Fibroblast of skin of right quadriceps (primary cell): ENCODE measurements at regions not wholly inside any gene's neighbourhood (a gene's known extent, or its start where the extent isn't known, plus 50 kb on each side); places are given as distances from the start of the nearest gene placed in this dataset.
"Not testable (repeated sequence)": the region's sequence is repeated elsewhere in the genome, so short reads cannot be mapped to it uniquely, and the experiment has no call there.

Source experiments
- DNase-seq: peaks from one replicate; pipeline ENCODE4 v3.0.0-alpha.2; 2013

DNA sequence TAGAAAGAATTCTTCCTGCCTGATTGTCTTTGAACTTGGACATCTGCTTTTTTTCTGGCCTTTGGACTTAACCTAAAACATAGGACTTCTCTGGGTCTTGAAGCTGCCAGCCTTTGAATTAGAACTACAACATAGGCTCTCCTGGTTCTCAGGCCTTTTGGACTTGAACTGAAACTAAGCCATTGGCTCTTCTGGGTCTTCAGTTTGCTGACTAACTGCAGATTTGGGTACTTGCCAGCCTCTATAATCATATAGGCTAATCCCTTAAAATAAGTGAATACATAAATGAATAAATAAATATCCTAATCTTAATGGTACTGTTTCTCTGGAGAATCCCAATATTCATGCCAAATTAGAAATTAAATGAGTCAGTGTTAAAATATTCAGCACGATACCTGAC lies 473.4 kb upstream of the PAPPA start:
- peak; percentile 29 for DNase-seq

DNA sequence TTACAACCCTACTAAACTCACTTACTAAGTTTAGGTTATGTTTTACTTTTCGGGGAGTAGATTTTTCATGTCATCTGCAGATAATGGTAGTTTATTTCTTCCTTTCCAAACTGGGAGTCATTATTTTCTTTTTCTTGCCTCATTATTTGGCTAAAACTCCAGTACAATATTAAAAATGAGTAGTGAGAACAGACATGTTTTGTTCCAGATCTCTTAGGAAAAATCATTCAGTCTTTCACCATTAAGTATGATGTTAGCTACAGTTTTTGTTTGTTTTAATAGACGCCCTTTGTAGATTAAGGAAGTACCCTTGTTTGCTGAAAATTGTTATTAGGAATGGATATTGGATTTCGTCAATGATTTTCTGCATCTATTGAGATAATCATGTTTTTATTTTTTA lies 472.0 kb upstream of the PAPPA start:
- DNase-seq = no peak

DNA sequence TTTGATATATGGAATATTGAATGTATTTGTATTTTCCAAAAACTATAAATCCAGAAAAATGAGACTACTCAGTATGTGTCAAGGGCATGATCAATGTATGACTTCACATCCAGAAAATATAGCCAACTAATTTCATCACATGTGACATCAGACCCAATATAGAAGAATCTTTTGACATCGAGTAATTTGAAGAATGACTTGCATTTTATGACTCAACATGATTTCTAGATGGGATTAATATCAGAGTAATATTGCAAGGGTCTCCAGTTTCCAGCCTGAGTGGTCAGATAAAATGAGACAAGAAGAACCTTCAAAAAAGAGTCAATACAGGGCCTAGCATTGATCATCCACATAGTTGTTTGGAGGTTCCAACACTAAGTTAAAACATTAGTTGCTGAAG lies 467.5 kb upstream of the PAPPA start:
- DNase-seq = no peak

DNA sequence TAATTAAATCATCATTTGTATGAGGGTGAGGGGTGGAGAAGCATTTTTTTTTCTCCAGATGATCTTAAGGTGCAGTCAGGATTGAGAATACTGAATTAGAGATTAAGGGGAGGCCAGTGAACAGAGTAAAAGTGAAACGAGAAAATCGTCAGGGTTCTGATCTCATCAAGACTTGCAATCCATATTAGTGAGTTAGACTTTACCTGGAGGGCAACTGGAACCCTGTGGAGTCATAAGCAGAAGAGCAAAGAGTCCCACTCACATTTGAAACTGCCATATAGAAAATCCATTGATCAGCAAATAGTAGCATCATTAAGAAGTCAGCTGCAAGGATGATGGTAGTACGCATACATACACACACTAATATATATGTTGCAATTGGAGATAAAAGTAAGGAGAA lies 466.2 kb upstream of the PAPPA start:
- DNase-seq = no peak

DNA sequence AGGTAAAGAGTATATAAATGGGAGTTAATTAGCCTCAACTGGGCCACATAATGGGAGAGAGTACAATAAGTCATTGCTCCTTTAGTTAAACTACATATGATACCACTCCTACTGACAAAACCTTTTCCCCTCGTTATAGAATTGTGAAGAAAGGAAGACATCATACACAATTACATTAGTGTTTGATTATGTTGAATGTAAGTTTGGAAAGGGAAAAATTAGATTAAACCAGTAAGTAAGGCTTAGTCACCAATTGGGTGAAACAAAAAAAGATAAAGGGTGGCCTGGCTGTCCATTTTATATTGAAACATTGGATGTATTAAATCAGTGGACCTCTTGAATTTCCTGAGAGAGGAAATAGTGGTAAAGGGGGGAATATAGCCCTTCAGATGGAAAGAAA lies 464.3 kb upstream of the PAPPA start:
- DNase-seq = no peak

DNA sequence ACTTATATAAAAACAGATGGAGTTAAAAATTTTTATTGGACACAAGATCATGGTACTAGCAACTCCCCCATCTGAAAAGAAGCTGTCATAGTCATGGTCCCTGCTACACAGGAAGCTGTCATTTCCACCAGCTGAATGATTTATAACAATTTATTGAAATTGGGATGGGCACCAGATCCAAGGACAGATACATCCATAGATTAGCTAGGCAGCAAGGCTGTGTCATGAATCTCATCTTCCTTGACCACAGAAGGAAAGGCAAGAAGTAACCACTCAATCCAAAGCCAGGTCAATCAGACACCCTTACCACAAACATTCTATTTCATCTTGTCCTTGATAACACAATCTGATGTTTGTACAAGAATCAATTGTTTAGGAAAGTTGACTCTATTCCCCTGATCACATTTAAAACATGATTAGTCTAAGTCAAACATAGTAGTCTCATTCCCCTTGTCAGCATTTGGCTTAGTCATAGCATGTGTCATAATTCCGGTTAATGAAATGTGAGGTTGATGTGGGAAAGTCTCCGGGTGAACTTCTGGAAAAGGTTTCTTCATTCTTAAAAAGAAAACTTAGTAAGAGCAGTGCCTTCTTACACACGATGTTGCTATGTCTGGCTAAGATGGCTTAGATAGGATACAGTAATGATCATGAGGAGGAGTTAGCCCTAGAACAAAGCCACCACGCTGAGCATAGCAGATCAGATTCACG lies 462.6 kb upstream of the PAPPA start:
- DNase-seq = peak; percentile 100

DNA sequence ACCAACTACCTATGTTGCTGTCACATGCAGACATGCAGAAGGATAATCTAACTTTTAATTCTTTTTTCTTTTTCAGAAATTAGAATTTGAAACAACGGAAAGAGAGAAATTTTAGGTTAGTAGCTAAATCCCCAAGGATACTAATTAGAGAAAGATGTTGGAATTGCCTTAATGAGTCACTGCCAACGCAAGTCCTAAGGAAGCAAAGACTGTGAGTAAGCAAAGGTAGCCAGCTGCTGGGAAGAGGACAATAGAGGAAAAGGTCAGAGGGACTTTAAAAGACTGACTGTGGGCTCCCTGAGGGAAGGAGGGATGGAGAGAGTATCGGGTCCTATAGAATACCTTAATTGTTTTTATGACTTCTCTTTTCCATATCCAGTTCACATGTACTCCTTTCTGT lies 461.9 kb upstream of the PAPPA start:
- peak; percentile 92 for DNase-seq

DNA sequence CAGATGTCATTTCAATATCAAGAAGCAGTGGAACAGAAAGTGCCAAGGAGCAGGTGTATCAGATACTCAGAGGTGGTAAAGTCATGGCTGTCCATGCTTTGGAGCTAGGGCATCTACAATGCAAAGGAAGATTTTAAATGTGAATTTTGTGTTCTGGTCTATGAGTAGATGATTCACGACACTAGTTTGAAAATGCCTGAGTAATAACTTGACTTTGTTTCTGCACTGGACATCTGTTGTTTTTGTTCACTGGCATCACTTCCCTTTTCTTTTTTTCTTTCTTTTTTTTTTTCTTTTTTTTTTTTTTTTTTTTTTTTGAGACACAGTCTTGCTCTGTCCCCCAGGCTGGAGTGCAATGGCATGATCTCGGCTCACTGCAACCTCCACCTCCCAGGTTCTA lies 460.7 kb upstream of the PAPPA start:
- DNase-seq = not testable (repeated sequence)

DNA sequence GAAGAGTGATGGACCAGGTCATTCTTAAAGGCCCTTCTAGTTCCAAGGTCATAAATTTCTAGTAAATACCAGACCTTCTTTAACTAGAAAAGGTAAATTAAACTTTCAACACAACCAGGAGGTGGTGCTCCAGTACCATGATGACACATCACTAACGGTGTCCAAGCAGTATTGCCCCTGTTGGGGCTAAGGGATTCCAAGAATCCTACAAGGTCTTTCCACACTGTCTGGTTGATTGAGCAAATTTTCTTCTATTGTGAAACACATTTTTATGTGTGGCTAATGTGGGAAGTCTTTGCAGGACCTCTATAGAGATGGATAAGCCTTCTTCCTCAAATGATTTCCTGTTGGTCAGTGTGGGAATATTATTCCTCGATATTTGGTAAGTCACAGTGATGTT lies 459.6 kb upstream of the PAPPA start:
- DNase-seq = peak; percentile 96

DNA sequence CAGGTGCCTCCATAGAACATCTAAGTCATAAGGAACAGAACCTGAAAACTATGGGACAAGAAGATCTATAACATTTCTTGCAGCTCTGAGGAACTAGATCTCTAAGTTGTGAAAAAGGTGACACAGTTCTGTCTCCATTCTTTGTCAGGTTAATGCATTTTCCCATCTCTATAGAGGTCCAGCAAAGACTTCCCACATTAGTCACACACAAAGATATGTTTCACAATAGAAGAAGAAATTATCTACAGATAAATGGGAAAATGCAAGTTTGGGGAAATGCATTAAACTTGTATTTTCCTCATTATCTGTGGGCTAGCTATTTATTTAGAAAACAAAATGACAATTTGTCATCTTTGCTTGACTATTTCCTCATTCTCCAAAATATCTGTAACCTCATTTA lies 458.6 kb upstream of the PAPPA start:
- peak; percentile 39 for DNase-seq

DNA sequence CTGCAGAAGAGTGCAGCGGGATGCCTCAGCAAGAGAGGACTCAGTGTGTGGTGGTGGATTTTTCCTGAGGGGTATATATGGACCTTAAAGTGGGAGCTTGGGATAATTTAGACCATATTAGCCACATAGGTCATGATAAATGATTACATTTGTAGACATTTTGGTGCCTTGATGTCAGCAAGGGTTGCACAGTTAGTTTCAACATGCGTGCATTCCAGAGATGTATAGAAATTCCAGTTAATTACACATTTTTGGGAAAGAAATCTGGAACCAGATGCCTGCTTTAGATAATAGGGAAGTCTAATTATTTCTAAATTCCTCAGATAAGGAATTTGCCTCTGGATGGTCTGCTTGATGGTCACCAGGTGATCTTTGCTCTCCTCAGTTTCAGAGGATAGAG lies 440.6 kb upstream of the PAPPA start:
- peak; percentile 82 for DNase-seq

DNA sequence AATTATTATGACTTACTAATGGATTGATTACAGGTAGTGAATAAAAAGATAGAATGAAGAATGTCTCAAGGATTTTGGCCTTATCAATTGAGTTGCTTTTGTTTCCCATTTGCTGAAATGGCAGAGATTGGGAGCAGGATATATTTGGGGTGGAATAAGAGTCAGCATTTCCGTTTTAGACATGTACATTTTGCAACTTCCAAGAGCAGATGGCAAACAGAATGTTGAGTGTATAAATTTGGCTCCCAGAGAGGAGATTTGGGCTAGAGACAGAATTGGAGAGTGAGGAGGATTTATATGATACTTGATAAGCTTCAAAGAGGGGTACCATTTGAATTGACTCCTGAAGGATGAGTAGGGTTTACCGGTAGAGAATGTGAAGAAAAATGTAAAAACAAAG lies 437.9 kb upstream of the PAPPA start:
- DNase-seq = no peak

DNA sequence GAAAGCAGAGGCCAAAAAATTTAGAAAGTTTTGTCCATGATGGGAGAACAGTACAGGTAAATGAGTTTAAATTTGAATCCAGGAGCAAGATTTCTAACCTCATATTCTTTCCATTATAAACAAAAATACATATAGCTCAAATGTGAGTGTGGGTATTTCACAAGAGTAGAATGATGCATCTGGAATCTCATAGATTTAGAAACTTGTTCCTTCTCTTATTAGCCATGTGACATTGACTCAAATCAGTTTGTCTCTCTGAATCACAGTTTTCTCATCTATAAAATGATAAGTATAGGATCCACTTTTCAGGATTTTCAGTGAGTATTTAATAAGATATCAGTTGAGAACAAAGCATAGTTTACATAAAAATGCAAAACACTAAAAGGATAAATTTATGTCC lies 436.3 kb upstream of the PAPPA start:
- no peak for DNase-seq

DNA sequence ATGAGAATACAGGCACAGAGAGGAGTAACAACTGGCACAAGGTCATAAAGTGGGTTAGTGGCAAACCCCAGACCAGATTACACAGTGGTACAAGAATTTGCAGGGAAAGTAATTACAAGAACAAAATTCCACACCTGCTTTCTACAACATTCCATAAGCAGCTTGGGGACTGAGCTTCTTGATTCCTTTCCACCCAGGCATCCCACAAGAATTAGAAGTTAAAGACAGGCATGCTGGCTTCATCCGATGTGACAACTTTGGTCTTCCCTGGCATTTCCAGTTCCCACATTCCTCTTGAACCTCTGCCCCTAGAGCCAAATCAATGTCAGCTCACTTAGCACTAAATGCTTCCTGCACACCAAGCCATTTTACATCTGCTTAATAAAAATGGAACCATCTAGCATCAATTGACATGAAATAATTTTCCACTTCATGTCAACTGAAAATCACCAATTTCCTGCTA lies 435.8 kb upstream of the PAPPA start:
- peak; percentile 91 for DNase-seq

DNA sequence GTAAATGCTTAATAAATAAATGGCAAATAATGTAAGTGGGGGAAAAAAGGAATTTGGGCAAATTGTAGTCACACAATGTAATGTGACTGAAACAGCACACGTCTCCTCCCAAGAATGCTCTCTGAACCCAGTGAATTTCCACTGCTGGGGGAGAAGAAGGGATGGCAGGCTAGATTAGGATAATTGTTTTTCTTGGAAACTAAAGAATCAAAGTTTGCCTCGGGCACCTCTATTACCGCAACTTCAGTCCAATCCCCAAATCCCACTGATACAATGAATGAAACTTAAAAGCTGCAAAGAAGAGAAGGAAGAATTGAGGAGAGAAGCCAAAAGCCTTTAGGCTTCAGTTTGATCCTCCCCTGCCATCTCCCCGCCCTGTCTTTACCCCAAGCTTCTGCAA lies 423.2 kb upstream of the PAPPA start:
- no peak for DNase-seq

DNA sequence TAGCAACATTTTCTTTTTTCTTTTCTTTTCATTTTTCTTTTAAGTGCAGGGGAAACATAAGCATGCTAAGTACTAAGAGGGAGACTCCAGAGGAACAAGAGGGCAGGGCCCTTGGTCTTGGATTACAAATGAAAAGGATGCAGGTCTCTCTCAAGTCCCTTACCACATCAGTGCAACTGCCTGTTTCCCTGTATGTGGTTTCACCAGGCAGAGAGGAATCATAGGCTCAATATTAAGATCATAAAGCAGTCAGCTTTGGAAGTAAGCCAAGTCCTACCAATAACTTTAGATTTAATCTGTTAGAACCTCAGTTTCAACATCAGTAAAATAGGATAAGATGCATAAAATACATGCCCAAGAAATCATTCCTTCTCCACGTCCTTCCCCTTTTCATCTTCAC lies 422.7 kb upstream of the PAPPA start:
- peak; percentile 51 for DNase-seq

DNA sequence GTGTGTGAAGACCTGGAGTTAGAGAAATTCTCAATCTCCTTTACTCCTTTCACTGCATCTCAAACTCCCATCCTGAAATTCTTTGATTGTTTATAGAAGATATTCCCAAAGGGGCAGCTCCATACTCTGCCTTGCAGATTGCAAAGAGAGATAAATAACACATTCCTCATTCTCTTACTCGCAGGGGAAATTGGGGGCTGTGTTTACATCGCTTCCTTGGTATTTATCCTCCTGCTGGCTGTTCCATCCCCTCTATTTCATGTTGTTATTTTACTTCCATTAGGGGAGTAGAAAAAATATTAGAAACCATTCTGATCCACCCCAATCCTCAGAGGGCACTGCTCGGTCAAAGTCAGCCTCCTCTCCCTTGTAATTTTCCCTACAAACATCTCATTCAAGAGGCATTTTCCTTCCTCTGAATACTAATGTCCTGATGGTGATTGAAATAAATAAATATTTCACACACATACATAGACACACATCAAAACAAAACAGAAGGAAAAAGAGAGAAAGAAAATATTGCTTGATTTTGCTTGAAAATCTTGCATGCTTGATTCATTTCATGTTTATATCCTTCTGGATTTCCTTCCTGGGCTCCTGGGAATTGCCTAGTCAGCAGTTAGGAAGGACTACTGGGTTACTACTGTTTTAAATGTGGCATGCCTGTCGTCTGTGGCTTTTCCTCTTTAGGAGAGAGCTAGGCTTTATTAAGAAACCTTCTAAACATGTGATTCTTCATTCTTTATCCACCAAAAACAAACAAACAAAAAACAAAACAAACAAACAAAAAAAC lies 420.1 kb upstream of the PAPPA start:
- peak; percentile 90 for DNase-seq

DNA sequence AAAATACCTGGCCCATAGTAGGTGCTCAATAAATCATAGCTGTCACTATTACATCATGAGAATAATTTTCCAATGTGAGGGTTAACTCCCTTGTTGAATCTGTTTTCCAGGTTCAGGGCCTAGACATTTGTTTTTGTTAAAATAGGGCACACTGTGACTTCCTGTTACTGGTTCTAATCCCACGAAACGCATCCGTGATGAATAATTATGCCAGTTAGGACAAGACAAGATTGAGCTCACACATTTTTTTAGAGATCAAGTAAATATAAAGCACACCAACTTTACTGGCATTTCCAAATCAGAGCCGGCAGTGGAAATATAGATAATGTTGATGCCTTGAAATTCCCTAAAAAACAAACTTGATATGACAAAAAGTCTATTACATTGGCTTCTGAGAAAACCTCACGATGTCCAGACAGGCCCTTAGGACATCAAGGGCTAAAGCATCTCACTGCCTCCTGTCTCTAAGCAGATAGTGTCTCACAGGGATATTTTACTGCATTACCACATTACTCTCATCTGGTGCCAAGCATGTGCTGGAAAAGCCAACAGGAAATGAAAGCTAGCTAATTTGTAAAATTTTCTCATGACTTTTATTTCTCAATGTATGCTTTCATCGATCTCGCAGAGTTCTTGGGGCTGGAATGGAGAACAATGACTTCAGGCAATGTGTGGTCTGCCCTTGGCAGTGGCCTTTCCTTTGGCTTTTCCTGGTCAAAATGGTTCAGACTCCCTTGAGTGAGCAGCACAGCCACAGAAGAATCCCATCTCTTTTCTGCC lies 414.3 kb upstream of the PAPPA start:
- peak; percentile 21 for DNase-seq

DNA sequence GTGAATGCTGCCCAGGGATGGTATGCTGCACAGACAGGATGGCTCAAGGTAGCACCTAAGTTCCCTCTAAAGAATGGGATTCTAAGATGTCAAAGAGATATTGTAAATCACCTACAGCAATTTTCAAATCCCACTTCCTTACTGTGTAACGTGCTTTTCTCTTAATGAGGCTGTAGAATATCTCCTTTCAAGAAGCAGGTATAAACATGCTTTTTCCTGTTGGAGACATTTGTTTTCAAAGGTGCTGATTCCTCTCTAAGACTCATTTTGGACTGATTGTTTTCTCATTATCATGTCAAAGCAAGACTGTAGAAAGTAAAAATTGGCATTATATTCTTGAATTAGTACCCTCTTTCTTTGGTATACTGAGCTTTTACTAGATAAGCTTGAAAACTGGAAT lies 412.6 kb upstream of the PAPPA start:
- no peak for DNase-seq

DNA sequence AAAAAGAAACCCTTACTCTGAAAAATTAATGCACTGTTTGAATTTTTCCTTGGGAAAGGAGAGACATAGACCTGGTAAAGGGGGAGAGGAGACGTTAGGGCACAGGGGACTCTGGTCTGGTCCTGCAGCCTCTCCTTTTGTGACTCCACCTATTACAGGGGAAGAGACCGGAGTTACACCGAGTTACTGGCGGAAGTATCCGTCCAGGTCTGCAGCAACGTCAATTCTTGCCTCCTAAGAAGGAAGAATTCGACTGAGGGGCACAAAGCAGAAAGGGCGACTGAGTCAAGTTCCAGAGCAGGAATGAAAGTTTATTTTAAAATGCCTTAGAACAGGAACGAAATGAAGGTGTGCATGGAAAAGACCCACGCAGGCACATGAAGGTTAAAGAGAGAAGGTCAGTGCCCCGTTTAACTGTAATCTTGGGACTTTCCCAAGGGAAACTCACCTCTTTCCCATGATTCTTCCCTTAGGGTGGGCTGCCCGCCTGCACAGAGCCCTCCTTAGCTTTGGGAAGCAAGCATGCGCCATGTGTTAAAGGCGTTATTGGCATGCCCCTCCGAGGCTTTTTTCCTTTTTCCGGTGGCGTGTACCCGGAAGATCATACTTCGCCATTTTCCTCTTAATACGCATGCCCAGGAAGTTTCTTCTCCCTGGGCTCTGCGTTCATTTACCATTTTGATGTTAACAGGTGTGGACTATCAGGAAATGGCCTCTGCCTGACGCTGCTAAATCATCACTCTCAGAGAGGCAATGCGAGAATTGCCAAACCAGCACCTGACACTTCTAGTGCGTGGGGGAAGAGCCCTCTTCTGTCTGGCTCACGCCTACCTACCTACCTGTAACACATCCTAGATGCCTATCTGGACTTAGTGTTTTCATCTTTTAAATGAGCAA lies 409.6 kb upstream of the PAPPA start:
- no peak for DNase-seq

DNA sequence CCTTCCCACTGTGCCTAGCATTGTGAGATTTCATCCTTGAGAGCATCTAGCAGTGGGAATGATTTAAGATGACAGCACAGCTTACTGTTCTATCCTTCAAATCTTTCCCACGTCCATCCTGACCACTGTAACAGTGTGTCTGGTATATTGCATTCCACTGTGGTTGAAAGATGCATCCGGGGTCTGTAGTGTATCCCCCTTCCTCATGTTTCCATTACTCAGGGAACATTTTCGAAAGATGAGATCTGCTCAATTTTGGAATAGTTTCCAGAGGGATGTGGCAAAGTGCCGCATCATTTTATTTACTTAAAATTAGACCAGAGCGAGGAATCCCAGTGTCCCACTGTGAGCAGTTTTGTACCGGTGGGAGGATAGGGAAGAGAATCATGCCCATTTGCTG lies 407.1 kb upstream of the PAPPA start:
- DNase-seq = peak; percentile 88

DNA sequence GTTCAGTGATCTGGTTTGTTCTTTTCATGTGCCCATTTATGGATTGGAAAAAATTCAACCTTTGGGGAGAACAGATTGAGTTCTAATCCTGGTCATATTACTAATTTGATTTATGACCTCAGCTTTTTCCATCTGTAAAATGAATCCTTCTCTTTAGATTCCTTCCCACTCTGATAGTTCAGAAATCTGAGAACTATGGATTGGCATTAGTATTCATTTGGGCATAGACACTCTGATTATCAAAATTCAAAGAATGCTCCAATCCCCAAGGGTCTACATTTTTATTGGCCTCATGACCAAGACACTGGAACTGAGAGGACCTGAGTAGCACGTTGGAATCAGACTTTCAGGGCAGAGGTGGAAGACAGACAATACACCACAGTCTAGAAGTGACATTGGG lies 405.9 kb upstream of the PAPPA start:
- DNase-seq = no peak

DNA sequence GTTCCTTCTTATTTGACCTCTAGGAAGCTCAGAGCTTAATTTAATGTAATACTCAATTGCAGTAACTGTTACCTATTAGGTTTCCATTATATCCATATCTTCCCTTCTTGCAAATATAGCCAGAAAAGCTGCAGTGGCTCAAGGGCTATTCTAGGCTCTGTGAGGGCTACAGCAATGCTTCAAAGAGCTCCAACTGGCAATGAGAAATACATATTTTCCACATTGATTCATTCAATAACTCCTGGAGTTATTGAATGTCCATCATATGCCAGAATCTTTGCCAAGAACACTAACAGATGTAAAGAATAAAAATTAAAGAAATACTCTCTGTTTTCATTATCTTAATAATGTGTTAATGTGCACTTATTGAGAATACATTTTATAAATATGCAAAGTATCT lies 396.9 kb upstream of the PAPPA start:
- DNase-seq = peak; percentile 21
